SK-N-SH treated with all-trans-retinoic acid at 6 μM for 48 hours (cell line): ENCODE measurements at regions not wholly inside any gene's neighbourhood (a gene's known extent, or its start where the extent isn't known, plus 50 kb on each side); places are given as distances from the start of the nearest gene placed in this dataset.

ENCODE experiments used
- ATAC-seq: fragments of 200-7000 bp; cut with Tn5 transposase; 3 replicates; pipeline ENCODE4 v1.9.1; 2020; ENCODE audit warnings: mild to moderate bottlenecking, moderate library complexity
- ARNTL ChIP-seq: fragments of 450-650 bp; formaldehyde crosslinking; IDR thresholded peaks from 2 replicates; pipeline ENCODE4 v1.5.0; 2020; ENCODE audit warnings: low read depth, mild to moderate bottlenecking, moderate library complexity, borderline replicate concordance
- BACH2 ChIP-seq: fragments of 250-450 bp; sonication (Bioruptor Pico); IDR thresholded peaks from 2 replicates; pipeline ENCODE4 v1.9.0; 2021; ENCODE audit warnings: mild to moderate bottlenecking, borderline replicate concordance
- ESRRG ChIP-seq: fragments of 250-450 bp; sonication (Bioruptor Pico); IDR thresholded peaks from 2 replicates; pipeline ENCODE4 v1.6.1; 2021; ENCODE audit warnings: mild to moderate bottlenecking
- GLIS3 ChIP-seq: fragments of 250-450 bp; sonication (Bioruptor Pico); IDR thresholded peaks from 2 replicates; pipeline ENCODE4 v1.5.0; 2020; ENCODE audit warnings: mild to moderate bottlenecking, moderate library complexity
- ISL1 ChIP-seq: fragments of 250-450 bp; sonication (Bioruptor Pico); IDR thresholded peaks from 2 replicates; pipeline ENCODE4 v2.1.2; 2022; ENCODE audit warnings: mild to moderate bottlenecking, moderate library complexity
- OSR1 ChIP-seq: fragments of 250-450 bp; sonication (Bioruptor Pico); IDR thresholded peaks from 2 replicates; pipeline ENCODE4 v1.8.0; 2022; ENCODE audit warnings: moderate library complexity, mild to moderate bottlenecking, inconsistent platforms
- PATZ1 ChIP-seq: fragments of 250-450 bp; sonication (Bioruptor Pico); IDR thresholded peaks from 2 replicates; pipeline ENCODE4 v1.8.0; 2020; ENCODE audit warnings: mild to moderate bottlenecking, moderate library complexity, borderline replicate concordance
- PPARA ChIP-seq: fragments of 250-450 bp; sonication (Bioruptor Pico); IDR thresholded peaks from 2 replicates; pipeline ENCODE4 v1.5.0; 2020; ENCODE audit warnings: mild to moderate bottlenecking, borderline replicate concordance
- RARB ChIP-seq: fragments of 250-450 bp; sonication (Bioruptor Pico); IDR thresholded peaks from 2 replicates; pipeline ENCODE4 v1.8.0; 2021; ENCODE audit warnings: mild to moderate bottlenecking, moderate library complexity
- SNAI2 ChIP-seq: fragments of 250-450 bp; sonication (Bioruptor Pico); IDR thresholded peaks from 2 replicates; pipeline ENCODE4 v1.5.0; 2020; ENCODE audit warnings: mild to moderate bottlenecking, moderate library complexity
- TCF4 ChIP-seq: fragments of 250-450 bp; sonication (Bioruptor Pico); IDR thresholded peaks from 2 replicates; pipeline ENCODE4 v1.8.0; 2021; ENCODE audit warnings: mild to moderate bottlenecking, moderate library complexity, borderline replicate concordance
- TSHZ2 ChIP-seq: fragments of 250-450 bp; sonication (Bioruptor Pico); IDR thresholded peaks from 2 replicates; pipeline ENCODE4 v1.5.0; 2020; ENCODE audit warnings: mild to moderate bottlenecking, moderate library complexity
- ZC3H10 ChIP-seq: fragments of 250-450 bp; sonication (Bioruptor Pico); IDR thresholded peaks from 2 replicates; pipeline ENCODE4 v1.5.1; 2021; ENCODE audit warnings: mild to moderate bottlenecking, moderate library complexity
- ZFP3 ChIP-seq: fragments of 250-450 bp; sonication (Bioruptor Pico); IDR thresholded peaks from 2 replicates; pipeline ENCODE4 v1.5.0; 2020; ENCODE audit warnings: mild to moderate bottlenecking, moderate library complexity
- ZFP30 ChIP-seq: fragments of 450-650 bp; formaldehyde crosslinking; IDR thresholded peaks from 2 replicates; pipeline ENCODE4 v1.5.0; 2022; ENCODE audit warnings: mild to moderate bottlenecking, moderate library complexity
- ZNF70 ChIP-seq: fragments of 450-650 bp; formaldehyde crosslinking; IDR thresholded peaks from 2 replicates; pipeline ENCODE4 v1.5.0; 2020; ENCODE audit warnings: mild to moderate bottlenecking, moderate library complexity
- TF ChIP-seq, protein P1 (sequence below): fragments of 250-450 bp; sonication (Bioruptor Pico); IDR thresholded peaks from 2 replicates; pipeline ENCODE4 v1.8.0; 2021; ENCODE audit warnings: low read depth, mild to moderate bottlenecking, moderate library complexity, borderline replicate concordance
- TF ChIP-seq, protein P2 (sequence below): fragments of 250-450 bp; sonication (Bioruptor Pico); IDR thresholded peaks from 2 replicates; pipeline ENCODE4 v1.5.1; 2020; ENCODE audit warnings: low read depth, mild to moderate bottlenecking, moderate library complexity
- TF ChIP-seq, protein P3 (sequence below): fragments of 250-450 bp; sonication (Bioruptor Pico); IDR thresholded peaks from 2 replicates; pipeline ENCODE4 v1.5.1; 2021; ENCODE audit warnings: mild to moderate bottlenecking, moderate library complexity

DNA sequence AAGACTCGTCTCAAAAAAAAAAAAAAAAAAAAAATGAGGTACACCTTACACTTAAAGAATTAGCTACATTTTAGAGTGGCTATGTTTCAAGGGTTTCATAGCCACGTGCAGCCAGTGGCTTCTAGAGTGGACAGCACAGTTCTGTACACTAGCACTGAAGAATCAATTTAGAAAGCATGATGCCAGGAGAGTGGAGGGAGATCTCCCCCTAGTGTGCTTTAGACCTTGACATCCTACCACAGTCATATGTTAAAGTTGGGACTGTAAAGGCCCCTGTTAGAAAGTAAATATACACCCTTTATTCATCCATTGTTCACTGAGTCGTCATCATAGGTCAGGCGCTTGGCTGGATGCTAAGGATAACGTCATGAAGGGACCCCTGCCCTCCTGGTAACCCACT is 179.4 kb downstream of the QDPR start:
- TF ChIP-seq, protein P1, sequence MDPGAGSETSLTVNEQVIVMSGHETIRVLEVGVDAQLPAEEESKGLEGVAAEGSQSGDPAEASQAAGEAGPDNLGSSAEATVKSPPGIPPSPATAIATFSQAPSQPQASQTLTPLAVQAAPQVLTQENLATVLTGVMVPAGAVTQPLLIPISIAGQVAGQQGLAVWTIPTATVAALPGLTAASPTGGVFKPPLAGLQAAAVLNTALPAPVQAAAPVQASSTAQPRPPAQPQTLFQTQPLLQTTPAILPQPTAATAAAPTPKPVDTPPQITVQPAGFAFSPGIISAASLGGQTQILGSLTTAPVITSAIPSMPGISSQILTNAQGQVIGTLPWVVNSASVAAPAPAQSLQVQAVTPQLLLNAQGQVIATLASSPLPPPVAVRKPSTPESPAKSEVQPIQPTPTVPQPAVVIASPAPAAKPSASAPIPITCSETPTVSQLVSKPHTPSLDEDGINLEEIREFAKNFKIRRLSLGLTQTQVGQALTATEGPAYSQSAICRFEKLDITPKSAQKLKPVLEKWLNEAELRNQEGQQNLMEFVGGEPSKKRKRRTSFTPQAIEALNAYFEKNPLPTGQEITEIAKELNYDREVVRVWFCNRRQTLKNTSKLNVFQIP, result no peak
- TF ChIP-seq PATZ1 (no peak), RARB (CRISPR knock-in tag) (no peak), BACH2 (CRISPR knock-in tag) (no peak), PPARA (CRISPR knock-in tag) (no peak), ZC3H10 (CRISPR knock-in tag) (no peak), ARNTL (no peak), ESRRG (CRISPR knock-in tag) (no peak), OSR1 (no peak), ZFP30 (CRISPR knock-in tag) (no peak), ISL1 (CRISPR knock-in tag) (no peak)
- TF ChIP-seq, protein P2, sequence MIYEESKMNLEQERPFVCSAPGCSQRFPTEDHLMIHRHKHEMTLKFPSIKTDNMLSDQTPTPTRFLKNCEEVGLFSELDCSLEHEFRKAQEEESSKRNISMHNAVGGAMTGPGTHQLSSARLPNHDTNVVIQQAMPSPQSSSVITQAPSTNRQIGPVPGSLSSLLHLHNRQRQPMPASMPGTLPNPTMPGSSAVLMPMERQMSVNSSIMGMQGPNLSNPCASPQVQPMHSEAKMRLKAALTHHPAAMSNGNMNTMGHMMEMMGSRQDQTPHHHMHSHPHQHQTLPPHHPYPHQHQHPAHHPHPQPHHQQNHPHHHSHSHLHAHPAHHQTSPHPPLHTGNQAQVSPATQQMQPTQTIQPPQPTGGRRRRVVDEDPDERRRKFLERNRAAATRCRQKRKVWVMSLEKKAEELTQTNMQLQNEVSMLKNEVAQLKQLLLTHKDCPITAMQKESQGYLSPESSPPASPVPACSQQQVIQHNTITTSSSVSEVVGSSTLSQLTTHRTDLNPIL (CRISPR knock-in tag), result no peak
- TF ChIP-seq, protein P3, sequence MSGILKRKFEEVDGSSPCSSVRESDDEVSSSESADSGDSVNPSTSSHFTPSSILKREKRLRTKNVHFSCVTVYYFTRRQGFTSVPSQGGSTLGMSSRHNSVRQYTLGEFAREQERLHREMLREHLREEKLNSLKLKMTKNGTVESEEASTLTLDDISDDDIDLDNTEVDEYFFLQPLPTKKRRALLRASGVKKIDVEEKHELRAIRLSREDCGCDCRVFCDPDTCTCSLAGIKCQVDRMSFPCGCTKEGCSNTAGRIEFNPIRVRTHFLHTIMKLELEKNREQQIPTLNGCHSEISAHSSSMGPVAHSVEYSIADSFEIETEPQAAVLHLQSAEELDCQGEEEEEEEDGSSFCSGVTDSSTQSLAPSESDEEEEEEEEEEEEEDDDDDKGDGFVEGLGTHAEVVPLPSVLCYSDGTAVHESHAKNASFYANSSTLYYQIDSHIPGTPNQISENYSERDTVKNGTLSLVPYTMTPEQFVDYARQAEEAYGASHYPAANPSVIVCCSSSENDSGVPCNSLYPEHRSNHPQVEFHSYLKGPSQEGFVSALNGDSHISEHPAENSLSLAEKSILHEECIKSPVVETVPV (CRISPR knock-in tag), result no peak
- no peak for ATAC-seq

- no peak for ATAC-seq
- TF ChIP-seq ZFP30 (CRISPR knock-in tag), result no peak
- no peak for TF ChIP-seq BACH2 (CRISPR knock-in tag)
- TF ChIP-seq ISL1 (CRISPR knock-in tag), result no peak
- TF ChIP-seq, protein P3 (CRISPR knock-in tag), result no peak
- no peak for TF ChIP-seq OSR1
- TF ChIP-seq ZFP3 (CRISPR knock-in tag), result no peak
- no peak for TF ChIP-seq ARNTL
- no peak for TF ChIP-seq ZNF70
- no peak for TF ChIP-seq TSHZ2 (CRISPR knock-in tag)
- TF ChIP-seq GLIS3, result no peak
- no peak for TF ChIP-seq RARB (CRISPR knock-in tag)
- TF ChIP-seq, protein P1, result no peak
- no peak for TF ChIP-seq SNAI2 (CRISPR knock-in tag)
- TF ChIP-seq TCF4, result no peak
Measured at GRCh38 chr4:17329046-17329445, 182.8 kb downstream of the QDPR start.
